Gastroesophageal sphincter (tissue), 4 donors: ENCODE measurements at regions not wholly inside any gene's neighbourhood (a gene's known extent, or its start where the extent isn't known, plus 50 kb on each side); places are given as distances from the start of the nearest gene placed in this dataset.

Source experiments
- ATAC-seq: fragments of 150-250 bp; one replicate; pipeline ENCODE4 v1.9.1; 2016; ENCODE audit warnings: mild to moderate bottlenecking, moderate library complexity
- H3K27ac ChIP-seq, 4 donors: fragments of 200-600 bp; sonication (generic) in 3 of 4; 1 replicate in 3 of 4; 2 replicates in 1 of 4; pipeline ENCODE4 v1.5.1; 2016 to 2019
- H3K27me3 ChIP-seq: fragments of 200-600 bp; sonication (generic); one replicate; pipeline ENCODE4 v1.5.1; 2019
- H3K36me3 ChIP-seq, 2 donors: fragments of 200-600 bp; sonication (generic); one replicate each; pipeline ENCODE4 v1.5.1; 2019; ENCODE audit warnings: control low read depth in 1 of 2
- H3K4me1 ChIP-seq, 3 donors: fragments of 200-600 bp; sonication (generic); 1 replicate in 2 of 3; 2 replicates in 1 of 3; pipeline ENCODE4 v1.5.1; 2016 to 2019; ENCODE audit warnings: control low read depth in 2 of 3
- H3K4me3 ChIP-seq, 2 donors: fragments of 200-600 bp; sonication (generic); one replicate each; pipeline ENCODE4 v1.5.1; 2019; ENCODE audit warnings: mild to moderate bottlenecking in 1 of 2, moderate library complexity in 1 of 2
- H3K9me3 ChIP-seq, 3 donors: fragments of 200-600 bp; sonication (generic); one replicate each; pipeline ENCODE4 v1.5.1; 2017 to 2019; ENCODE audit warnings: control low read depth in 2 of 3
- EP300 ChIP-seq: sonication (generic); formaldehyde crosslinking; IDR thresholded peaks from one replicate; pipeline ENCODE4 v1.6.1; 2017; ENCODE audit warnings: antibody characterized with exemption, mild to moderate bottlenecking
- POLR2A ChIP-seq, 2 donors: fragments of 450-650 bp; IDR thresholded peaks; one replicate each; pipeline ENCODE4 v1.6.1; 2017; ENCODE audit warnings: antibody characterized with exemption in 2 of 2, mild to moderate bottlenecking in 2 of 2, moderate library complexity in 1 of 2
- POLR2AphosphoS5 ChIP-seq: sonication (generic); formaldehyde crosslinking; IDR thresholded peaks from one replicate; pipeline ENCODE4 v1.6.1; 2017; ENCODE audit warnings: antibody characterized with exemption
- WGBS, 2 donors: methylation state at CpG; one replicate each; pipeline ENCODE4 v1.1.5; 2018; ENCODE audit warnings: low coverage in 1 of 2; 5-methylcytosine and 5-hydroxymethylcytosine counted together
- TF ChIP-seq, protein P1 (sequence below), 4 experiments: fragments of 200-600 bp in 2 of 4; fragments of 450-650 bp in 2 of 4; sonication (generic) in 1 of 4; IDR thresholded peaks; one replicate each; pipeline ENCODE4 v1.5.1; 2017 to 2019; ENCODE audit warnings: antibody characterized with exemption in 4 of 4, mild to moderate bottlenecking in 2 of 4, moderate library complexity in 2 of 4

DNA sequence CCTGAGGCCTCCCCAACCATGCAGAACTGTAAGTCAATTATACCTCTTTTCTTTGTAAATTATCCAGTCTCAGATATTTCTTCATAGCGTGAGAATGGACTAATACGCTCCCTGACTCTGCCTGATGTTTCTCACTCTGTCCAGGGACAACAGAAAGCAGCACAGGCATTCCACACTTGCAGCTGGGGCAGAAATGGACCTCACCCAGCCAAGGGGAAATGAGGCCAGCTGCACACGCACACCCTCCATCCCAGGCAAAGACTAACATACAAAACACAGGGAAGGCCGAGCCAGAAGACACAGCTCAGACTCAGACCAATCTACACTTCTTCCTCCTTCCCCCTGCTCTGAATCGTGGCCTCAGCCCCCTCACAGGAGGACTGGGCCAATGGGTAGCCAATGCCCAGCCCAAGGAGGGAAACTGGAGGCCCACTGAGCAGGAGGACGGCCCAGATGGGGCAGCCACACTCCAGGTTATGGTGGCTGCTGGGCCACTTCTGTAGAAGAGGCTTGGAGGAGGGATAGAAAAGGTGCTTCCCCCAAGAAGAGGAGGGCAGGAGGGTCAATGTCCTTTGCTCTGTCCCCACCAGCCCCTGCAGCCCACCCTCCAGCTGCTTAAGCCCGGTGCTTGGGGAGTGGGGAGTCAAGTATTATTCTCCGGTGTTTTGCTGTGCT, 228.4 kb downstream of the NPHP4 start:
- no peak for TF ChIP-seq POLR2A (IDR thresholded peaks at IDR 0.05)
- Histone ChIP-seq H3K27ac (no peak overlapping the region), H3K4me1 (no peaks in the 10 kb centered on the region), H3K9me3 (peaks cover 0 to 6% (median 0%) of the 10 kb centered on the region in 3 donors), H3K27me3 (peaks cover 70% of the 10 kb centered on the region), H3K4me3 (no peak overlapping the region), H3K36me3 (no peaks in the 10 kb centered on the region)
- 30 to 40% methylated on average over 2 of the region's 8 CpGs for WGBS, 2 donors
- no peak for ATAC-seq

DNA sequence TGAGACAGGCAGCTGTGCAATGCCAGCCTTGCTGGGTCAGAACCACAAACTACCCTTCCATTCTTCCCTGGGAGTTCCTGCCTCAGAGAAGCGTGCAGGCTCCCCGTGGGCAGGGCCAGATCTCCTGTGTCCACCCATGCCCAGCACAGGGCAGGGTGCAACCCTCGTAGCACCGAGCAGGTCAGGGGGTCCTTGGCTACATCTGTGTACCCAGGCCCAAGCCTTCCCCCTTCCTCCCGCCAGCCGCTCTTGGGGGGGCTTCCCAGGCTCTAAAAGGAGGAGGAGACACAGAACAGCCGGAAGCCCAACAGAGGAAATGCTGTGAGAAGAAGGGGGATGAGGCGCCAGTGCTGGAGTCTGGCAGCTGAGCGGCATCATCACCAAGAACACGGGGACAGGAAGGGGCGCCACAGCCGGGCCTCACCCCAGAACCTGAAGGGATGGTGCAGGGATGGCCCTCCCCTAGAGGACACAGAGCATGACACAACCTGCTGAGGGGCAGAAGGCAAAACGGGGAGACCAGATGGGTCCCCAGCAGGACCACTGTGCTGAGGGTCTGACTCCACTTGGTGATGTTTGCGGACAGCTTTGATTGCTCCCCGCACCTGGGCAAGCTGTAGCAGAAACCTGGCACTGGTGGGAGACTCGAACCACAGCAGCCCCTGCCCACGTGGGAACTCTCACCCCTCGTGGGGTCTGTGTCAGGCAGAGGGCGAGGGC, 233.2 kb downstream of the NPHP4 start:
- Histone ChIP-seq H3K27ac (no peak overlapping the region), H3K9me3 (peaks cover 0 to 6% (median 0%) of the 10 kb centered on the region in 3 donors), H3K4me3 (no peak overlapping the region), H3K27me3 (peaks cover 58% of the 10 kb centered on the region), H3K4me1 (peaks cover 0 to 19% (median 0%) of the 10 kb centered on the region in 3 donors), H3K36me3 (no peaks in the 10 kb centered on the region)
- TF ChIP-seq, protein P1, sequence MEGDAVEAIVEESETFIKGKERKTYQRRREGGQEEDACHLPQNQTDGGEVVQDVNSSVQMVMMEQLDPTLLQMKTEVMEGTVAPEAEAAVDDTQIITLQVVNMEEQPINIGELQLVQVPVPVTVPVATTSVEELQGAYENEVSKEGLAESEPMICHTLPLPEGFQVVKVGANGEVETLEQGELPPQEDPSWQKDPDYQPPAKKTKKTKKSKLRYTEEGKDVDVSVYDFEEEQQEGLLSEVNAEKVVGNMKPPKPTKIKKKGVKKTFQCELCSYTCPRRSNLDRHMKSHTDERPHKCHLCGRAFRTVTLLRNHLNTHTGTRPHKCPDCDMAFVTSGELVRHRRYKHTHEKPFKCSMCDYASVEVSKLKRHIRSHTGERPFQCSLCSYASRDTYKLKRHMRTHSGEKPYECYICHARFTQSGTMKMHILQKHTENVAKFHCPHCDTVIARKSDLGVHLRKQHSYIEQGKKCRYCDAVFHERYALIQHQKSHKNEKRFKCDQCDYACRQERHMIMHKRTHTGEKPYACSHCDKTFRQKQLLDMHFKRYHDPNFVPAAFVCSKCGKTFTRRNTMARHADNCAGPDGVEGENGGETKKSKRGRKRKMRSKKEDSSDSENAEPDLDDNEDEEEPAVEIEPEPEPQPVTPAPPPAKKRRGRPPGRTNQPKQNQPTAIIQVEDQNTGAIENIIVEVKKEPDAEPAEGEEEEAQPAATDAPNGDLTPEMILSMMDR (IDR thresholded peaks at IDR 0.05): no peak
- no peak for TF ChIP-seq POLR2AphosphoS5
- TF ChIP-seq POLR2A (IDR thresholded peaks at IDR 0.05): no peak
- TF ChIP-seq EP300: no peak
- WGBS, 2 donors: 80 to 91% methylated on average over 1 to 6 of the region's 19 CpGs
- no peak for ATAC-seq

DNA sequence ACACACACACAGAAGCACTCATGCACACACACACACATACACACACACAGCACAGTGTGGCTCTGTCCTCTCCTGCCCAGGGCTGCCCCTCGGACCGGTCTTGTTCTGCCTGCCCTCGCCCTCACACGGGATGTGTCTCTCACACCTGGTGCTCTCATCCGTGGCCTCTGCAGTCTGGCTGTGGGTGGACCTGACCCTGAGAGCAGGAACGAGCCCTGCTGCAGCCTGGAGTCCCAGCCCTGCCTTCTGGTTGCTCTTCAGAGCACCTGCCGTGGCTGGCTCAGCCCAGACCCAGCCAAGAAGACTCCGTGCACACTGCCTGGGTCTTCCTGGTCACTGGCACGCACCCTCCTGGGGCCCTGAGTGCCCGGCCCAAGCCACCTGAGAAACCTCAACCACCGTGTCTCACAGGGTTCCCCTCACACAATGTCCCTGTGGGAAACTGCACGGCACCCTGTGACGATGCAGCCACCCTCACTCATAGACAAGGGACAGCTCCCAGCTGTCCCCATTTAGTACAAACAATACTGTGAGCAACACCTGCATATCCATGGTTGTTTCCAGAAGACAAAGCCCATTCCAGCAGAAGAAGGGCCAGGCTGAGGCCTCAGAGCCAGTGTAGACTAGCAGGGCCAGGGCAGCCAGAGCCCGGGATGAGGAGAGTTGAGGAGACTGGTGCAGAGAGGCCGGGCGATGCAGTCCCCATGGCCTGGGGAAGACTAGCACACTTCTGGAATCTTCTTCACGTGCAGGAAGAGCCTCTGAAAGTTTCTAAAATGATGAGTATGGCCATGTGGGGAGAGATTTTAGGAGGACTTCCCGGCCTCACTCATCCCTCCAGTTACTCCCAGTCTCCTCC, 234.0 kb downstream of the NPHP4 start:
- Histone ChIP-seq H3K4me1 (peaks cover 0 to 19% (median 0%) of the 10 kb centered on the region in 3 donors), H3K27ac (no peak overlapping the region), H3K4me3 (no peak overlapping the region), H3K36me3 (no peaks in the 10 kb centered on the region), H3K27me3 (peaks cover 60% of the 10 kb centered on the region), H3K9me3 (no peaks in the 10 kb centered on the region)
- ATAC-seq: no peak
- TF ChIP-seq, protein P1 (IDR thresholded peaks at IDR 0.05): no peak
- TF ChIP-seq EP300 (no peak), POLR2A (IDR thresholded peaks at IDR 0.05) (no peak), POLR2AphosphoS5 (no peak)
- WGBS, 2 donors: 69 to 79% methylated on average over 3 to 9 of the region's 18 CpGs

DNA sequence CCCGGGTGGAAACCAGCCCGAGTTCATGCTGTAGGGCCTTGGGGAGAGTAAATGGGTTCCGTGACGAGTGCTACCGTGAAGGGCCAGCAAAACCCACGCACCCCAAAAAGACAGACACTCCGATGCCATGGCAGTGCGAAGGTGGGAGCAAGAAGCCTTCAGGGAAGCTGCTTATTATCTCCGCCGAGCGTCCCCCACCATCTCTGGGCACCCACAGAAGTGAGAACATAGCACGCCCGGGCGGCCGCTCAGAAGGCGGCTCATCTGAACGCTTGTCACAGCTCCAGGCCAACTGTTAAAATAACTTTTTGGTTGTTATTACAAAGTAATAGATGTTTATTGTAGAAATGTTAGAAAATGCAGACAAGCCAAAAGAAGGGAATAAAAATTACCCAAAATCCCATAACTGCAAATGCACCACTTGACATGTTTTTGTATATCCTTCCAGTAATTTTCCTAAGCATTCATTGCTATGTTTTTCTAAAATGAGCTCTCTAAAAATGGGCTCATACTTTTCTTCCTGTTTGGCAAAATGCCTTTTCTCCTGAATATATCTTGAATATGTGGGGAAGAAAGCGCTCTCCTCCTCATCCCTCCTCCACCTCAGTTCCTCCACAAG, 234.9 kb downstream of the NPHP4 start:
- Histone ChIP-seq H3K9me3 (no peaks in the 10 kb centered on the region), H3K27me3 (peaks cover 70% of the 10 kb centered on the region), H3K4me3 (no peak overlapping the region), H3K4me1 (peaks cover 0 to 19% (median 0%) of the 10 kb centered on the region in 3 donors), H3K27ac (no peak overlapping the region), H3K36me3 (no peaks in the 10 kb centered on the region)
- TF ChIP-seq POLR2A (IDR thresholded peaks at IDR 0.05): no peak
- TF ChIP-seq POLR2AphosphoS5: no peak
- TF ChIP-seq, protein P1 (IDR thresholded peaks at IDR 0.05): no peak
- no peak for TF ChIP-seq EP300
- ATAC-seq: no peak
- 34 to 49% methylated on average over 10 to 12 of the region's 18 CpGs for WGBS, 2 donors
